IPS DF 4.7 (cell line): ENCODE measurements at regions not wholly inside any gene's neighbourhood (a gene's known extent, or its start where the extent isn't known, plus 50 kb on each side); places are given as distances from the start of the nearest gene placed in this dataset.

Experiments used
- DNase-seq: peaks from one replicate; pipeline ENCODE4 v3.0.0-alpha.2; 2013; ENCODE audit warnings: low spot score; ENCODE audit errors: extremely low read depth

- no peak for DNase-seq
These were observed 217.3 kb upstream of the PREP start for GRCh38 chr6:105619971-105620741.

GRCh38 chr6:105618247-105618646 lies 215.4 kb upstream of the PREP start:
- DNase-seq = no peak

- no peak for DNase-seq
These were observed 213.6 kb upstream of the PREP start for GRCh38 chr6:105616521-105616920.

- no peak for DNase-seq
These were observed 208.7 kb upstream of the PREP start for GRCh38 chr6:105611606-105612005.

GRCh38 chr6:105609375-105609991 lies 206.6 kb upstream of the PREP start:
- DNase-seq = no peak

GRCh38 chr6:105608711-105609374 lies 206.0 kb upstream of the PREP start:
- no peak for DNase-seq

- DNase-seq = no peak
These were observed 205.0 kb upstream of the PREP start for GRCh38 chr6:105607636-105608621.

- DNase-seq = no peak
These were observed 204.1 kb upstream of the PREP start for GRCh38 chr6:105606831-105607463.

- no peak for DNase-seq
These were observed 201.7 kb upstream of the PREP start for GRCh38 chr6:105604587-105604884.

- DNase-seq = no peak
These were observed 201.1 kb upstream of the PREP start for GRCh38 chr6:105603788-105604586.

GRCh38 chr6:105601541-105602236 lies 198.8 kb upstream of the PREP start:
- DNase-seq = no peak

GRCh38 chr6:105600336-105601260 lies 197.7 kb upstream of the PREP start:
- no peak for DNase-seq

GRCh38 chr6:105598264-105598663 lies 195.4 kb upstream of the PREP start:
- no peak for DNase-seq

GRCh38 chr6:105596284-105596755 lies 193.4 kb upstream of the PREP start:
- no peak for DNase-seq

- no peak for DNase-seq
These were observed 192.9 kb upstream of the PREP start for GRCh38 chr6:105595829-105596228.

GRCh38 chr6:105594821-105595220 lies 191.9 kb upstream of the PREP start:
- no peak for DNase-seq

- no peak for DNase-seq
These were observed 191.2 kb upstream of the PREP start for GRCh38 chr6:105593805-105594671.
